ENCODE measurements at regions not wholly inside any gene's neighbourhood (a gene's known extent, or its start where the extent isn't known, plus 50 kb on each side); places are given as distances from the start of the nearest gene placed in this dataset.

GRCh38 chr18:30342675-30343074, 699.9 kb downstream of the DSC3 start:
- DNase-seq (ENCODE audit: low read depth), result no peak
- no peak overlapping the region for H3K4me3 ChIP-seq (ENCODE audit: low read depth, low read length)
- no peak for TF ChIP-seq CTCF (IDR thresholded peaks at IDR 0.05; ENCODE audit: insufficient read depth, low read length)

DNA sequence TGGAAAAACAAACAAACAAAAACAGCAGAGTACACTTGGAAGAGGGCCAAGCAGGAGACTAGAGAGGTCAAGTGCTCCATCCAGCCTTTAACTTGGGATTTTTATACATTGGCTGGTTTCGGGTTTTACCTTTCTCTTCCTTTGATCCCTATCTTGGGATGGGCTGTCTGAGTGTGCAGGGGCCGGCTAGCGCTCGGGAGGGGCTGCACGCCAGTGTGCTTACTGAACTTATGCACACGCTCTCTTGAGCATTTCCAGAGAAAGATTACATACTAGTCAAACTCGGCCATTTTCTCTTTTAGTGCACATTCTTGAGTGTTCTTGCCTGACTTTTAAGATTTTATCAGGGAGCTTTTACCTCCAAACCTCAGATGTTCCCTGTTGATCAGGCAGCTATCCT, 707.8 kb downstream of the DSC3 start:
- no peak for DNase-seq (ENCODE audit: low read depth)
- H3K4me3 ChIP-seq (ENCODE audit: low read depth, low read length), result no peak overlapping the region
- TF ChIP-seq CTCF (IDR thresholded peaks at IDR 0.05; ENCODE audit: insufficient read depth, low read length), result no peak

DNA sequence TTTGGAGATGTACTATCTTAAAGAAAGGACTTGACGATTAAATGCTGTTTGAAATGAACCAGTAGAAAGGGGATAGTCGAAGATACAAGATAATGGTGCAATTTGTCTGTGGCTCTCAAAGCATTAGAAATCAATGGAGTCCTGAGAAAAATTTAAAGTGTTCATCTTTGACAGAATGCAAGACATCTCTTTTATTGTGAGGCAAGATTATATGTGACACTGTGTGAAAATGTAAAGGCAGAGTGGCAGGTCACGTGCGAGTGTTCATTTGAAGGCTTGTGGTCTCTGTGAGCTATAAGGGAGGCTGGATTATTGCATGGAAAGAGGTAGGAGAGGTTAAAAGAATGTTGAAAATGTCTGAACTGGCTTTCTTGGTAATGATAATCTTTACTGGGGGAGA, 709.2 kb downstream of the DSC3 start:
- H3K4me3 ChIP-seq (ENCODE audit: low read depth, low read length), result no peak overlapping the region
- TF ChIP-seq CTCF (IDR thresholded peaks at IDR 0.05; ENCODE audit: insufficient read depth, low read length), result no peak
- no peak for DNase-seq (ENCODE audit: low read depth)

DNA sequence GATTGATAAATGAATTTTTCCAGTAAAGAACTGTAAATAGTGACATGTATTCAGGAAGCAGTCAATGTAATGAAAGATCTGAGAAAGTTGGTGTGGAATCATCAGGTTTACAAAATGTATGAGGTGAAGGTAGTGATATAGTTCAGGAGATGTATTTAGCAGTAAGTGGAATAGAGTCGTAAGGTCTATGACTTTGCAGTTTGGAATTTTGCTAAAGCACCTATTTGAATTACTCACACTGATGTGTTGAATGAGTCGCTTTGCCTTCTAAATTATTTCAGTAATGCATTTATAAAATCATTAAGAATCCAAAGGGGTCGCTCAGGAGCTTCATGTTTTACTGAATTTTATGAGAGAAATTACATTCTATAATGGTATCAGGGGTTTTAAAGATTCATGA, 713.7 kb downstream of the DSC3 start:
- no peak overlapping the region for H3K4me3 ChIP-seq (ENCODE audit: low read depth, low read length)
- no peak for TF ChIP-seq CTCF (IDR thresholded peaks at IDR 0.05; ENCODE audit: insufficient read depth, low read length)
- DNase-seq (ENCODE audit: low read depth), result no peak

DNA sequence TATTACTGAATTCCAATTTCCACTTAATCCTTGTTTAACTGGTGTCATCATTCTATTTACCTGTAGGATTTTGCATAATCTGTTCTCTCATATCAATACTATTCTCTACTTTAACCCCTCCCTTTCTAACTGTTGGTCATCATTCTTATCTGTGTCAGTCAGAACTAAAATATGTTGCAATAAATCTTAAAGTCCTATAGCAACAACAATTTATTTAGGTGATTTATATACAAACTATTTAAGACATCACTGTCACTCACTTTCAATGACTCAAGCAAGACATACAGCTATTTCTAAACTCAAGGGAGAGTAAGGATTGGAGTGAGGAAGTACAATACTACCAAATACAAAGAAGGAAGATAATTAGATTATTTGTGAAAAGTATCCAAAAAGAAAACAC, 740.4 kb downstream of the DSC3 start:
- no peak for TF ChIP-seq CTCF (IDR thresholded peaks at IDR 0.05; ENCODE audit: insufficient read depth, low read length)
- H3K4me3 ChIP-seq (ENCODE audit: low read depth, low read length), result no peak overlapping the region
- DNase-seq (ENCODE audit: low read depth), result no peak

DNA sequence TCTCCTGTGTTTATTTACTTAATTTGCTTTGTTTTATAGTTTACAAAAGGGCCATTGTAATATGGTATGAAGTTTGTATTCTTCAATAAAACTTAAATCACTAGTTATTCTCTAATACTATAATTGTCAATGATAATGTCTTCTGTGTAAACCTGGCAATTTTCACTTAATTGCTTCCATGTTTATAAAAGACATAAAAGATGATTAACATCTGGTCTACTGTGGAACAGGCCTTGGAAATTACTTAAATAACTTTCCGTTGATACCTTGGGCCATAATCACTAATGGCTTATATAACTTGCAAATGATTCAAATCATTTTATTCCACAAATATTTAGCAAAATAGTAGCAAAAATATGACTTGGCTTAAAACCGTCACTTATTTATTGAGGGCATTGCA, 743.8 kb downstream of the DSC3 start:
- DNase-seq (ENCODE audit: low read depth), result no peak
- H3K4me3 ChIP-seq (ENCODE audit: low read depth, low read length), result no peak overlapping the region
- no peak for TF ChIP-seq CTCF (IDR thresholded peaks at IDR 0.05; ENCODE audit: insufficient read depth, low read length)

- TF ChIP-seq CTCF (IDR thresholded peaks at IDR 0.05; ENCODE audit: insufficient read depth, low read length), result no peak
- no peak overlapping the region for H3K4me3 ChIP-seq (ENCODE audit: low read depth, low read length)
- no peak for DNase-seq (ENCODE audit: low read depth)
Observed at GRCh38 chr18:30288662-30289414, 753.7 kb downstream of the DSC3 start.
